ENCODE measurements at regions not wholly inside any gene's neighbourhood (a gene's known extent, or its start where the extent isn't known, plus 50 kb on each side); places are given as distances from the start of the nearest gene placed in this dataset.

DNA sequence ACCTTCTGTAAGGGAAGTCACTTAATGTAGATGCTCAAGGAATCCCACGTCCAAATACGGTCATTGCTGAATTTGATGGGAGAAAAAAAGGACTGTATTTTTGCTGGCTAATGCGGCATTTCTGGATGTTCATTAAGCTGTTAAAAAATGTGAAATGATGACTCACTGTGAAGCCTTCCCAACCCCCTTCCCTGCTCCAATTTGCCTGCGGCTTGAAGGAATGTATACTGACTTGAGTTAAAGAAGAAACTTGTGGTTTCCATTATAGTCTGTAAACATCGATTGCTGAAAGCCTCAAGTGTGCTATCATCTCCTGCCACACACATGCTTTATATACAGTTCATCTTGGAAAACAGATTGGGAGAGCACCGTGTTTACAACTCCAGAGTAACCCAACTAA is 249.1 kb upstream of the JAG1 start:
- peak; percentile 98 for DNase-seq

DNA sequence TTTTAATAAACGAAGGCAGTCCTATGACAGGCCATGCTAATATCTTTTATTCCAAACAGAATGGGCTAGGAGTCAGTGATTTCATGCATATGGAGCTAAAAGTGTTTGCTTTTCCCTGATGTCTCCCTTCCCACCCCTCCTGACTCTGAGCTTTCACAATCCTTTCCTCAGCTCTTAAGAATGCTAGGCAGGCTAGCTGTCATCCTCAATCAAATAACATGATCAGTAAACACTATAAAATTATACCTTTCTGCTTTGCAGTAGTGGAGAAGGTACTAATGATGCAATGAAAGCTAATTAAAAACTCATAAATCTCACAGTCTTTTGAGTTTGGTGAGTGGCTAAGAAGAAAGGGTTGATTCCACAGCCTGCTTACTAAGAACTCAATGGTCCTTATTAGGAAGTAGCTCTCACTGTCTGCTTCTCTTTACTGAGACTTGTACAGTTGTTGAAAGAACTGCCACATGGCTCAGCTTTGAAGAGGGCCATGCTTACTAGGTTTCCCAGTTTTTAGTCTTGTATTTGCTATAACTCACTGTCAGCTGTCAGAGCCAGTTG is 250.9 kb upstream of the JAG1 start:
- DNase-seq, result peak; percentile 96

- no peak for DNase-seq
Measured at GRCh38 chr20:10925767-10926166, 252.0 kb upstream of the JAG1 start.

DNA sequence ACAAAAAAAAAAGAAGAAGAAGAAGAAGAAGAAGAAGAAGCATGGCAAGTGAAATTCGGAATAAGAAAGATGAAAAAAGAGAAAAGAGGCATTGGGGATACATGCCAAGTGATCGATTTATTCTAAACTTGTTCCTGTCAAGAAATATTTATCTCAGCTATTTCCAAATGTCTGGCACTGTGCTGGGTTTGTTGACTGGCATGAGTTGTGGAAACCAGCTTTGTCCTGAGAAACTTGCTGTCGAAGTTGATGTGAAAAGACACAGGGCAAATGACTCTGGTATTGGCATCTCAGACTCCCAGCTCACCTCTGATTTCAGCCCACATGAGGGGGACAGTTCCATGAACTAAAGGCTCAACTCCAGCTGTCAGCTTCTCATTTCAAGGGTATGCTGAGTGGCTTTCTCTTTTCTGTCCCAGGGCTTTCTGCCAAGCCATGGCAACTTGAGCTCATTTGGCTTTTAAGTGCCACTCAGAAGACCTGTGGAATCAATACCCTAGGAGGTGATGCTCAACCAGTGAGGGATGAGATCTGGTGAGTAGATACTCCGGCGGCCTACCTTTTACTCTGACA is 253.3 kb upstream of the JAG1 start:
- no peak for DNase-seq

DNA sequence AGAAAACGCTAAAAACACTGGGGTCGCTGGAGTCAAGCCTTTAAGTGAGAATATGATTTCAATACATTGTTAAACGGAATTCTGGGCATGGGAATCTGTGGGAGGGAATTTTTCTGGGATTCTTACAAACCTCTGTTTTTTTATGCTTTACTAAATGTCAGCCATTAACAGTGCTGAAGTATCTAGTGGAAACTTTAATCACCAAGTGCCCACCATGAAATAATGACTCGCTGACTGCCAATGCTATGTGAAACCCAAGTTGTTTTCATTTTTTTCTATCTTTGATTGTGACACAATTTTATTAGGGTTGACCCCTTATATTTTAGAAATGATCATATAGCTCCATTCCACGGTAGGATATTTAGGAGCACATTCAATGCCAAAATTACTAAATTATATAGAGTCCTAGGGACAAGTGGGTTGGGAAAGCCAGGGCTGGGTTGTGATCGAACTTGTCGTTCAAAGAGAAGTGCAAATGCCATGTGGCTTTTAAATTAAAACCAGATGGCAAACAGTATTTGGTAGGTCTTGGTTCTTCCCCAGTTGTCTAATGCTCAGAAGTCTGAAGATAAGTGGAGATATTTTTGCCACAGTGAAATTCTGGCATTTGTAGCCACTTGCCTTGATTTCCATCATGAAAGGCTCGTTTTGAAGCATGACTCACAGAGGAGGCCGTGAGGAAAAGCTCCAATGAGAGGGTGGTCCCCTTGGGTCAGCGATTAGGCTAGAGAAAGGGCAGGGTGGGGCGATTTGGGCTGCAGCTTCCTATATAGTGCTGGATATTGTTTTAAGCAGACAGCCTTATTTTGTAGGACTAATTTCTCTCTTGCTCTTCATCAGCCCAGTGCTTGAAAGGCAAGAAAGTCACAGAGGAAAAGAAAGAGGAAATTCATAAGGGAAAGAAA is 254.4 kb upstream of the JAG1 start:
- DNase-seq, result peak; percentile 82

GRCh38 chr20:10928841-10929421 is 255.1 kb upstream of the JAG1 start:
- DNase-seq, result no peak

GRCh38 chr20:10935658-10936402 is 262.0 kb upstream of the JAG1 start:
- DNase-seq, result no peak

DNA sequence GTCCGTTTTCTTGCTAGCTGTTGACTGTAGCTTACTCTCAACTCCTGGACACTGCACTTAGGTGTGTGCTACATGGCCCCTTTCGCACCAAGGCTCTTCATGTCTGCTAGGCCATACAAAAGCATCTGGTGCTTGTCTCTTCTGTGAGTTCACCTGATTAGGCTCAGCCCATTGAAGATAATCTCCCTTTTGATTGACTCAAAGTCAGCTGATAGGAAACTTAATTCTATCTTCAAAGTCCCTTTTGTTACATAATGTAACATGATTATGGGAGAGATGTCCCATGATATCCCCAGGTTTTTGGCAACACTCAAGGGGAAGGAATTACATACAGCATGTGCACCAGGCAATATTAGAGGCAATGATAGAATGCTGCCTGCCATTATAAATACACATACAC is 263.0 kb upstream of the JAG1 start:
- DNase-seq, result no peak

- peak; percentile 33 for DNase-seq
Measured at GRCh38 chr20:10939331-10939941, 265.6 kb upstream of the JAG1 start.

DNA sequence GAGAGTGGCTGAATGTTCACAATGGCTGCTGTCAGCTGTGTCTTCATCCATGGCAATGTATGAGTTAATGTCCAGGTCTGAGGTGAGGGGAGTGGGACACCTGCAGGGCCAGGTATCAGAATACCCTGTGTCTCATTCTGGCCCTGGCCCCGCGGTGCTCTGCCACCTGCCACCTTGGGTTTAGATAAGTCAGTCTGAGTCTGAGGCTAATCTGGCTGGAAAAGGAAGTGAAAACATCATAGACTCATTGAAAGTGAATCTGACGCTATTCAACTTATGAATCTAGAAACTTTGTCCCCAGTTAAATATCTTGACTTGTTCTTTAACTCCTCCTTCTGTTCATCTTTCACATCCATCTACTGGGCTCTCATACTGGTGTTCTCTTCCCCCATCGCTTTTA is 267.1 kb upstream of the JAG1 start:
- DNase-seq, result no peak

DNA sequence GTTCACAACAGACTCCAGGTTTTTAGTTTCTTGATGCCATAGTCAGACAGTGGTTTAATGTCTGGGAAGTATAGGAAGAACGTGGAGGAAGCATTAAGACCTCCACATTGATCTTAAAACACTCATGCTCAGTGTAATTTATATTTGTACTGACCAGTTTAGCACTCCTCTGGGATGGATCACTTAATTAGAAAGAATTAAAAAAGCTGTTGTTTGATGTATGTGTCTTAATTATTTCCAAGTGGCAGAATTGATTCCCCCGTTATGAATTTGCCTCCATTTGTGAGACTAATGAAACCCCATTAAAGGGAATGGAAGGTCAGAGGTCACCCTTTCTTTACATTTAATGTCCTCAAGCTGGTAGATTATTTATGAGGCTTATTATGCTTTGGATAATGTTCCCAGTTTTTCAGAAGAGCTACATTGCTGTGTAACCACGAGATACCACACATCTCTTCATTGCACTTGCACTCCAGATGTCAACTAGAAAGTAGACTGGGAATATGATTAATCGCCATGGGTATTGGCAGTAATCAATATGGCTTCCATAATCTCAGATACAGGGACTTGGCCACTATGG is 270.0 kb upstream of the JAG1 start:
- DNase-seq, result no peak

- DNase-seq, result no peak
Measured at GRCh38 chr20:10946124-10946880, 272.5 kb upstream of the JAG1 start.

DNA sequence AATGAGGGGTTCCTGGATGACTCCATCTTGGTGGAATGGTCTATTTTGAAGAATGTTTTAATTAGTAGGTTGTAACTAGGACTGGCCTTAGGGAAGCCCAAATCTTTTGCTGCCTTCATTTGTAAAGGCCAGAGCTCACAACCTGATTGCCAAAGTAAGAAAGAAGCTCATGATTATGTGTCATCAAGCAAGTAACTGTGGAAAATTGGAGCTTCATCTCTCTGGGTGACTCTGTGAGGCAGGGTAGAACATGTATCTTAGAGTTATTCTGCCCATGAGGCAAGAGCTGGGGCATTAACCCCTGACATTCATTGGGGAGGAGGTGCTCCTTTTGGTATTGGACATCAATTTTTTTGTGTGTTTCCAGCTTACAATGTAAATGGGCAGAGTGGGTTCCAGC is 273.9 kb upstream of the JAG1 start:
- no peak for DNase-seq

GRCh38 chr20:10949930-10950783 is 276.4 kb upstream of the JAG1 start:
- DNase-seq, result no peak

DNA sequence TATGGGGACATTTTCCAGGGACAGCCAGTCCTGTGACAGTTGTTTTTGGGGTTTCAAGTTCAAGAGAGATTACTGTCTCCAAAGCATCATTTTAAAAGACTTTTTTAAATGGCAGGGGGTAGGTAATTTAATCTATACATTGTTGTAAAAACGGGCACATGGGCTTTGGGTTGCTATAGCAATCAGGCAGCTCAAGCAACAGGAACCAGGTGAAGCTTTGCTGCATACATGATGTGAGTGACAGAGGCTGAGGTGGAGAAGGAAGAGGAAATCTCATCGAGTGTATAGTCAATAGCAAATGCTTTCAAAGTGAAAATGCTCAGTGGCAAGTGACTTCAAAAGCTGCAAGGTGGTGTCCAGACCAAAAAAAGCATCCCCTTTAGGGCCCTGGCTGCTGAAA is 277.4 kb upstream of the JAG1 start:
- no peak for DNase-seq

GRCh38 chr20:10951904-10952303 is 278.1 kb upstream of the JAG1 start:
- DNase-seq, result no peak

DNA sequence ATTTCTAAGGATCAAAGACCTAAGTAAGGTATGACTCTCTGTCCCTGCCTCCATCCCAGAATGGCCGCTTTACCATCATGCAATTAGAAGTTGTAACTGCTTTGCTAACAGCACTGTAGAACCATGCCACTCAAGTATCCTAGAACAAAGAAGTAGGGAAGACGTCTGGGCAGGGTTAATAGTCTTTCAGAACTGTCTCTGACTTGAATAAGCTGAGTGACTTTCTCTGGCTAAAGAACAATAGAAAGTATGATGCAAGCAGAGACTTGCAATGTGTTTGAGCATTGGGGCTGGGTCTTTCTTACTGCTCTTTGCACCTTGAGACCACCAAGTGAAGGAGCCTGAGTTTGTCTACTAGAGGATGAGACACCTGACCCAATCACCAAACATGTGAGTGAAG is 279.6 kb upstream of the JAG1 start:
- no peak for DNase-seq

DNA sequence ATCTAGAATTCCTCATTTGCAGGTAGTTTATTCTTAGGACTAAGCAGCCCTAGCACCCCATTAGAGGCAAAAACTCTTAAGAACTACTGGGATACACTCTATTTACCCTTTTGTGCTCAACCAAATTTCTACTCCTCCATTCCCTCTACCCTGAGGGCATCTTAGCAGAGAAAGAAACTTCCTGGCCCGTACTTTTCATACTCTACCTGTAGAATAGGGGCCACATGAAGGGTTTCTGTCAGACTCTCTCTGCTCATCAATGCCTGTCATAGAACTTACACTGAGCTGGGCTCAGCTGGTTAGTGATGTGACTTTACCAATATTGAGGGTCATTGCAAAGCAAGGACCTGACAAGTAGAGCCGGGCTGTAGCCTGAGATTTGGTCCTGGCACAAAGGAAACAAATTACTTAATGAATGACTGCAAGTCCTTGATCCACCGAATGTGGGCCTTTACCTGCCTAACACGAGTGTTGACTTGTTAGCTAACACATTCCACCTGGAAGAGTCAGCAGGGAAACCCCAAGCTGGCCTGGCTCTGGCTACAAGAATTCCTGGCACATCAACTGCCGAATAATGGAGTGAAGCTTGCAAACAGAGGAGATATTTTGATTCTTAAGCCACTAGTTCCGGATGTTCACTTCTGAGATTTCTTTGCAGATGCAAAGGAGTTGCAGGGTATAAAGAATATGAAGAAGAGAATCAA is 280.5 kb upstream of the JAG1 start:
- DNase-seq, result no peak

DNA sequence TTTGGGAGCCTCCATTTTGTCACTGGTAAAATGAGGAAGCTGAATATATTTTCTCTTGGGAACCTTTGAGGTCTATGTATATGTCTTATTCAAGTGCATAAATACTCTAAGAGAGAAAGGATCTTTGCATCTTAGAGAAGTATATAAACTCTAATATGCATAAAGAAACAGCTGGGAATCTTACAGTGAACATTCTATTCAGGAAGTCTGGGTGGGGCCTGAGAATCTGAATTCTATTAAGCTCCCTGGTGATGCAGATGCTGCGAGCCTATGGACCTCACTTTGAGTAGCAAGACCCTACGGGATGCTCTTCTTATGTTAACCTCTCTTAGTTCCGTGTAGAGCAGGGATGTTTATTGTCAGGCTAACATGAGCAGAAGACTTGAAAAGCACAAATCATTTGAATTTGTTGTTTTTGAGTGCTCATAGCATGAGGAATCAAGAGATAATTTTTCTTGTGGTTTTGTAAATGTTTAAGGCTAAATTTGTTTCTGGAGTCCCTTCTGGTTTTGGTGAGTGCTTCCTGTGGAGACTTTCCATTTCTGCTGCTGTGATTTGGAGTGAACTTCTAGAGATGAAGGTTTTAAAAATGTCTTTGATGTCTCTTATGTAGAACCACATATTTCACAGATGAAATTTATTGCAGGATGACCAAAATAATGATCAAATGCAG is 281.2 kb upstream of the JAG1 start:
- DNase-seq, result peak; percentile 26

Measured in fibroblast of skin of right biceps (primary cell).